Mesodermal cell (in vitro differentiated cells): ENCODE measurements at regions not wholly inside any gene's neighbourhood (a gene's known extent, or its start where the extent isn't known, plus 50 kb on each side); places are given as distances from the start of the nearest gene placed in this dataset.
"Not testable (repeated sequence)": the region's sequence is repeated elsewhere in the genome, so short reads cannot be mapped to it uniquely, and the experiment has no call there.

Experiments
- H3K27ac ChIP-seq: 2 replicates; pipeline ENCODE4 v1.7.0; 2013; ENCODE audit warnings: mild to moderate bottlenecking, low read depth, low read length, moderate library complexity; ENCODE audit not compliant: severe bottlenecking
- H3K36me3 ChIP-seq: 2 replicates; pipeline ENCODE4 v1.7.1; 2013; ENCODE audit warnings: mild to moderate bottlenecking, low read length, moderate library complexity; ENCODE audit not compliant: control insufficient read depth, insufficient read depth
- H3K4me1 ChIP-seq: one replicate; pipeline ENCODE4 v1.7.1; 2013; ENCODE audit warnings: mild to moderate bottlenecking, low read length; ENCODE audit not compliant: insufficient read depth, control insufficient read depth, poor library complexity, severe bottlenecking
- H3K4me3 ChIP-seq: 2 replicates; pipeline ENCODE4 v1.7.0; 2013; ENCODE audit warnings: low read length, control low read depth, mild to moderate bottlenecking; ENCODE audit not compliant: insufficient read depth, poor library complexity, severe bottlenecking; ENCODE audit errors: extremely low read depth
- H3K9me3 ChIP-seq: 2 replicates; pipeline ENCODE4 v1.7.1; 2013; ENCODE audit warnings: mild to moderate bottlenecking, low read length, moderate library complexity; ENCODE audit not compliant: control insufficient read depth
- WGBS, 2 experiments: methylation state at CpG; one replicate each; pipeline ENCODE4 v1.1.5; 2013; ENCODE audit warnings: missing lambda C conversion rate in 2 of 2; ENCODE audit not compliant: insufficient coverage in 2 of 2; 5-methylcytosine and 5-hydroxymethylcytosine counted together

GRCh38 chr3:194959217-194959616 lies 273.5 kb downstream of the FAM43A start:
- H3K36me3 ChIP-seq: no peaks in the 10 kb centered on the region
- no peak overlapping the region for H3K4me3 ChIP-seq
- no peaks in the 10 kb centered on the region for H3K9me3 ChIP-seq
- H3K4me1 ChIP-seq: no peaks in the 10 kb centered on the region
- no peak overlapping the region for H3K27ac ChIP-seq
- 88 to 92% methylated on average over 7 of the region's 7 CpGs for WGBS, 2 experiments

- H3K27ac ChIP-seq, H3K4me3 ChIP-seq: not testable (repeated sequence)
- WGBS, 2 experiments: 93% methylated on average over 5 of the region's 10 CpGs
These were observed 274.0 kb downstream of the FAM43A start for GRCh38 chr3:194959666-194960065.

GRCh38 chr3:194960446-194961032 lies 274.9 kb downstream of the FAM43A start:
- H3K27ac ChIP-seq: no peak overlapping the region
- H3K9me3 ChIP-seq: no peaks in the 10 kb centered on the region
- no peaks in the 10 kb centered on the region for H3K4me1 ChIP-seq
- H3K4me3 ChIP-seq: no peak overlapping the region
- H3K36me3 ChIP-seq: no peaks in the 10 kb centered on the region
- 92 to 93% methylated on average over 12 to 14 of the region's 14 CpGs for WGBS, 2 experiments

More at GRCh38 chr3:194959666-194960065, 274.0 kb downstream of the FAM43A start:
- H3K4me1 ChIP-seq, H3K9me3 ChIP-seq, H3K36me3 ChIP-seq: not testable (repeated sequence)

DNA sequence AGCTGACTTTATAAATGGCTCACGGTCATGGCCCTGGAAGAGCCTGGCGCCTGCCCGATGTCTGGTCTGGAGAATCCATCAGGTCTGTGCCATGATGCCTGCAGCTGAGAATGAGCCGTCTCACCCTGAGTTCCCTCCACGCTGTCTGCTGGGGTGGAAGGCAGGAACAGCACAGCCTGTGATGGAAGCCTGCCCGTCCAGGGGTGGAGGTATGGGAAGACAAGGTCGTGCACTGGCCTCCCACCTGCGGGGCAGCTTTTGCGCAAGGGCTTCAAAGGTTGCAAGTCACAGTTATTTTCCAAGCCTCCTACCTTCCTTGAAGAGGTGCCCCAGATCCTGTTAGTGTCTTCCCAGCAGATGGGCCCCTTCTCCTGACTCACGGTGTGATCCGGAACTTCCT lies 275.5 kb downstream of the FAM43A start:
- Histone ChIP-seq H3K4me3 (no peak overlapping the region), H3K4me1 (no peaks in the 10 kb centered on the region), H3K9me3 (no peaks in the 10 kb centered on the region), H3K27ac (no peak overlapping the region), H3K36me3 (no peaks in the 10 kb centered on the region)
- WGBS, 2 experiments: 96 to 99% methylated on average over 8 to 9 of the region's 11 CpGs

GRCh38 chr3:194961571-194961970 lies 275.9 kb downstream of the FAM43A start:
- H3K27ac ChIP-seq: no peak overlapping the region
- 95 to 96% methylated on average over 3 to 4 of the region's 6 CpGs for WGBS, 2 experiments
- no peak overlapping the region for H3K4me3 ChIP-seq
- H3K36me3 ChIP-seq: no peaks in the 10 kb centered on the region
- H3K9me3 ChIP-seq: no peaks in the 10 kb centered on the region
- H3K4me1 ChIP-seq: no peaks in the 10 kb centered on the region

DNA sequence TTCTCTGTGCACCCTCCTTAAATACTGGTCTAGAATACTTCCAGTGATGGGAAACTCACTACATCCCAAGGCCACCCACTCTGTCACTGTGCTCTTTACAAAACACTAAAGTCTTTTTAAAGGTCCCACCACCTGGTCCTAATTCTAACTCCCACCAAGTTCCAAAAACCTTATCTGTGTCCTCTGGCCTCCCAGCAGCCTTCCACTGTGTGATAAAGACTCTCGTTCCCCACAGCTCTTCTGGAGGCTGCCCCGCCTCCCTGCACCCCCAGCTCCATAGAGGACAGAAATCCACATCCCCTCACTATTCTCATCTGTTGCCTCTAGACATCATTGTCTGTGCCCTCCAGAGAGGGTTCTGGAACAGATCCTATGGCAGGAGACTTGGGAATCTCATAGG lies 276.4 kb downstream of the FAM43A start:
- H3K36me3 ChIP-seq: no peaks in the 10 kb centered on the region
- H3K9me3 ChIP-seq: no peaks in the 10 kb centered on the region
- no peak overlapping the region for H3K4me3 ChIP-seq
- H3K4me1 ChIP-seq: no peaks in the 10 kb centered on the region
- no peak overlapping the region for H3K27ac ChIP-seq
- 60 to 90% methylated on average over 1 to 2 of the region's 2 CpGs for WGBS, 2 experiments

DNA sequence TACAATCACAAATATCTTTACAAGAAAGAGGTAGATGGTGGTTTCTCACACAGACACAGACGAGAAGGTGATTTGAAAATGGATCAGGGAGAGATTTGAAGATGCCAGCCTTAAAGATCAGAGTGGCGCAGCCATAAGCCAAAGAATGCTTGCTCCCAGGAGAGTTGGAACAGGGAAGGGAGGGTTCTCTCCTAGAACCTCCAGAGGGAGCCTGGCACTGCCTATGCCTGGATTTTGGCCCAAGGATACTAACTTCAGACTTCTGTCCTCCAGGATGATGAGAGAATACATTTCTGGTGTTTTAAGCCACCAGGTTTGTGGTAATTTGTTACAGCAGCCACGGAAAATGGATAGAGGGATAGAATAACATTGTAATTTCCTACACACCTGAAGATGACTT lies 279.1 kb downstream of the FAM43A start:
- no peaks in the 10 kb centered on the region for H3K4me1 ChIP-seq
- H3K4me3 ChIP-seq: no peak overlapping the region
- H3K9me3 ChIP-seq: no peaks in the 10 kb centered on the region
- no peaks in the 10 kb centered on the region for H3K36me3 ChIP-seq
- no peak overlapping the region for H3K27ac ChIP-seq
- WGBS, 2 experiments: 87 to 100% methylated on average over 1 to 2 of the region's 3 CpGs

GRCh38 chr3:194967151-194968117 lies 281.8 kb downstream of the FAM43A start:
- Histone ChIP-seq H3K36me3 (no peaks in the 10 kb centered on the region), H3K27ac (no peak overlapping the region), H3K4me1 (no peaks in the 10 kb centered on the region), H3K4me3 (no peak overlapping the region), H3K9me3 (no peaks in the 10 kb centered on the region)
- WGBS, 2 experiments: 85% methylated on average over 16 of the region's 17 CpGs

DNA sequence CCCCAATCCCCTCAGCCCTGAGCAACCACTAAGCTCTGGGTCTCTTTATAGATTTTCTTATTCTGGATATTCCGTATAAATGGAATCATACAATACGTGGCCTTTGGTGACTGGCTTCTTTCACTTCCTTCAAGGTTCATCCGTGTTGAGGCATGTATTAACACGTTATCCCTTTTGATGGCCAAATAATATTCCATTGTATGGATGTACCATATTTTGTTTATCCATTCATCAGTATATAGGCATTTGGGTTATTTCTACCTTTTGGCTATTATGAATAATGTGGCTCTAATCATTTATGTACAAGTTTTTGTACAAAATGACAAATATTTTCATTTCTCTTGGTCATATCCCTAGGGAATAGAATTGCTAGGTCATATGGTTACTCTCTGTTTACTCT lies 284.4 kb downstream of the FAM43A start:
- Histone ChIP-seq H3K36me3 (no peaks in the 10 kb centered on the region), H3K4me3 (no peak overlapping the region), H3K9me3 (no peaks in the 10 kb centered on the region), H3K27ac (no peak overlapping the region), H3K4me1 (no peaks in the 10 kb centered on the region)
- WGBS, 2 experiments: 80 to 83% methylated on average over 1 of the region's 4 CpGs

DNA sequence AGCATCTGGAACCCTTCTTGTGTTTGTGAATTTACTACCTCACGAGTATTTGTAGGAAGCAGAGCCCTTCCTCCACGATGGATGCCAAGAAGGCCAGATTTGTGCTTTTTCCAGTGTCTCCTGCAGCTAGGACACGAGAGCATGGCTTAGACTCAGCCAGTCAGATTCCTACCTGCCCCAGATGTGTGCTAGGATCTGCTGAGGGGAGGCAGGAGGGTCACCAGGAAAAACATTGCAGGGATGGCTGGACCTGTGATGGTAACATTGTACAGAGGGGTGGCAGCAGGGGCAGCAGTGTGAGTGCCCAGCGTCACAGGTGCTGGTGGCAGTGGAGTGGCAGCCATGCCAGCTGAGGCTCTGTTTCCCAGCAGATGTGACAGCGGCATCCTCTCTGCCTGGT lies 285.3 kb downstream of the FAM43A start:
- no peaks in the 10 kb centered on the region for H3K9me3 ChIP-seq
- WGBS, 2 experiments: 83 to 95% methylated on average over 3 to 4 of the region's 5 CpGs
- no peak overlapping the region for H3K4me3 ChIP-seq
- H3K4me1 ChIP-seq: peaks cover 2% of the 10 kb centered on the region
- no peak overlapping the region for H3K27ac ChIP-seq
- H3K36me3 ChIP-seq: no peaks in the 10 kb centered on the region

DNA sequence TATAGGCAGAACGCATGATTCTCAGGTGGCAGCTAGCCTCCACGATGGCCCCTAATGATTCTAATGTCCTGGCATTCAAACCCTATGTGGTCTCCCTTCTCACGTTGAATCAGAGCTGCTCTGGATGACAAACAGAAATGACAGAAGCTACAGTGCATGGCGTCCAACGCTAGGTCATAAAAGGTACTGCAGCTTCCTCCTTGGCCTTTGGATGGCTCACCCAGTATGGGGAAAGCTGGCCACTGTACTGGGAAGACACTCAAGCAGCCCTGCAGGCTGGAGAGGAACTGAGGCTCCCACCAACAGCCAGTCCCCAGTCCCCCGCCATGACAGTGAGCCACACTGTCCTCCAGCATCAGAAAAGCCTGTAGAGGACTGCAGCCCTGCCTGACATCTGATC lies 286.3 kb downstream of the FAM43A start:
- WGBS, 2 experiments: 88 to 92% methylated on average over 3 to 6 of the region's 6 CpGs
- Histone ChIP-seq H3K4me1 (peaks cover 8% of the 10 kb centered on the region), H3K4me3 (no peak overlapping the region), H3K36me3 (no peaks in the 10 kb centered on the region), H3K9me3 (no peaks in the 10 kb centered on the region), H3K27ac (no peak overlapping the region)
